ENCODE measurements at regions not wholly inside any gene's neighbourhood (a gene's known extent, or its start where the extent isn't known, plus 50 kb on each side); places are given as distances from the start of the nearest gene placed in this dataset.

DNA sequence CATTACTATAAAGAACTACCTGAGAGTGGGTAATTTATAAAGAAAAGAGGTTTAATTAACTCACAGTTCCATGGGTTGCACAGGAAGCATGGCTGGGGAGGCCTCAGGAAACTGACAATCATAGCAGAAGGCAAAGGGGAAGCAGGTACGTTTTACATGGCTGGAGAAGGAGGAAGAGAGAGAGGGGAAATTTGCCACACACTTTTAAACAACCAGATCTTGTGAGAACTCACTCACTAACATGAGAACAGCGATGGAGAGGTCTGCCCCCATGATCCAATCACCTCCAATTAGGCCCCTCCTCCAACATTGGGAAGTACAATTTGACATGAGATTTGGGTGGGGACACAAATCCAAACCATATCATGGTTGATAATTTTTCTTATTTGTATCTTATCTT lies 51.8 kb upstream of the PPP1R9A start:
- no peak overlapping the region for H3K4ac ChIP-seq (ENCODE audit: low read depth, low read length)
- H3K27me3 ChIP-seq (ENCODE audit: insufficient read depth, low read length): no peaks in the 10 kb centered on the region
- H2AFZ ChIP-seq (ENCODE audit: low read length): no peak overlapping the region
- no peak overlapping the region for H2BK5ac ChIP-seq (ENCODE audit: insufficient read length, low read length)
- no peak overlapping the region for H3T11ph ChIP-seq (ENCODE audit: low read length)
- H3K9me3 Mint-ChIP-seq: peaks cover 0 to 7% of the 10 kb centered on the region in 2 experiments; a peak in 3 of 5 replicates
- no peak overlapping the region for H4K91ac ChIP-seq (ENCODE audit: insufficient read length, low read depth, low read length)
- H3K79me2 ChIP-seq (ENCODE audit: insufficient read depth, low read length): no peaks in the 10 kb centered on the region
- no peaks in the 10 kb centered on the region for H3K27me3 Mint-ChIP-seq (ENCODE audit: low read depth)
- no peak overlapping the region for H2BK120ac ChIP-seq (ENCODE audit: low read depth, low read length, poor library complexity, severe bottlenecking)
- H3K23ac ChIP-seq (ENCODE audit: insufficient read length, low read depth, low read length): no peak overlapping the region
- no peaks in the 10 kb centered on the region for H3K23me2 ChIP-seq (ENCODE audit: insufficient read length, low read depth, low read length, poor library complexity, severe bottlenecking)
- no peaks in the 10 kb centered on the region for H4K20me1 ChIP-seq (ENCODE audit: control insufficient read depth, insufficient read depth, insufficient read length)
- H4K5ac ChIP-seq (ENCODE audit: insufficient read length, low read depth, low read length): no peak overlapping the region
- no peak overlapping the region for H2BK15ac ChIP-seq (ENCODE audit: low read depth, low read length)
- H4K8ac ChIP-seq (replicated peaks; ENCODE audit: insufficient read length, low read depth, low read length): no peak overlapping the region
- no peak overlapping the region for H3K4me2 ChIP-seq (ENCODE audit: insufficient read depth, insufficient read length, low read length)
- H3K36me3 Mint-ChIP-seq (ENCODE audit: insufficient read depth in 1 of 3, low read depth in 3 of 3): peaks cover 0 to 6% (median 2%) of the 10 kb centered on the region in 3 experiments; a peak in 2 of 7 replicates
- H3K4me1 ChIP-seq (ENCODE audit: insufficient read depth, low read length): no peaks in the 10 kb centered on the region; the same call in 1 of the 2 replicates
- no peaks in the 10 kb centered on the region for H3K4me1 Mint-ChIP-seq
- no peak overlapping the region for H2BK20ac ChIP-seq (ENCODE audit: low read depth, low read length, poor library complexity, severe bottlenecking)
- H3K79me1 ChIP-seq (ENCODE audit: insufficient read depth, low read depth, low read length, poor library complexity, severe bottlenecking): no peaks in the 10 kb centered on the region
- DNase-seq: no peak
- H3K27ac Mint-ChIP-seq: no peak overlapping the region; a peak in 1 of 7 replicates
- H3K56ac ChIP-seq (ENCODE audit: insufficient read length, low read depth, low read length): no peak overlapping the region
- TF ChIP-seq, protein P1, sequence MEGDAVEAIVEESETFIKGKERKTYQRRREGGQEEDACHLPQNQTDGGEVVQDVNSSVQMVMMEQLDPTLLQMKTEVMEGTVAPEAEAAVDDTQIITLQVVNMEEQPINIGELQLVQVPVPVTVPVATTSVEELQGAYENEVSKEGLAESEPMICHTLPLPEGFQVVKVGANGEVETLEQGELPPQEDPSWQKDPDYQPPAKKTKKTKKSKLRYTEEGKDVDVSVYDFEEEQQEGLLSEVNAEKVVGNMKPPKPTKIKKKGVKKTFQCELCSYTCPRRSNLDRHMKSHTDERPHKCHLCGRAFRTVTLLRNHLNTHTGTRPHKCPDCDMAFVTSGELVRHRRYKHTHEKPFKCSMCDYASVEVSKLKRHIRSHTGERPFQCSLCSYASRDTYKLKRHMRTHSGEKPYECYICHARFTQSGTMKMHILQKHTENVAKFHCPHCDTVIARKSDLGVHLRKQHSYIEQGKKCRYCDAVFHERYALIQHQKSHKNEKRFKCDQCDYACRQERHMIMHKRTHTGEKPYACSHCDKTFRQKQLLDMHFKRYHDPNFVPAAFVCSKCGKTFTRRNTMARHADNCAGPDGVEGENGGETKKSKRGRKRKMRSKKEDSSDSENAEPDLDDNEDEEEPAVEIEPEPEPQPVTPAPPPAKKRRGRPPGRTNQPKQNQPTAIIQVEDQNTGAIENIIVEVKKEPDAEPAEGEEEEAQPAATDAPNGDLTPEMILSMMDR (conservative IDR thresholded peaks at IDR 0.05): no peak
- no peaks in the 10 kb centered on the region for H3K9me3 ChIP-seq (ENCODE audit: control insufficient read depth, low read depth, low read length)
- H3K9ac ChIP-seq (ENCODE audit: extremely low read depth, insufficient read length, low read length): no peak overlapping the region
- H3K27ac ChIP-seq (ENCODE audit: insufficient read length, low read depth, low read length): no peak overlapping the region
- H2BK12ac ChIP-seq (ENCODE audit: insufficient read length, low read depth, low read length): no peak overlapping the region
- no peak overlapping the region for H3K18ac ChIP-seq (ENCODE audit: insufficient read length, low read depth, low read length)
- no CpG with 5 or more reads among the region's 2 CpGs for WGBS (ENCODE audit: extremely low coverage, insufficient read length, low lambda C conversion rate)
- H2AK5ac ChIP-seq (ENCODE audit: insufficient read length, low read length): no peak overlapping the region
- no peak overlapping the region for H3K4me3 Mint-ChIP-seq
- no peak overlapping the region for H3K14ac ChIP-seq (ENCODE audit: insufficient read depth, low read length)
